ENCODE measurements at regions not wholly inside any gene's neighbourhood (a gene's known extent, or its start where the extent isn't known, plus 50 kb on each side); places are given as distances from the start of the nearest gene placed in this dataset.

- TF ChIP-seq CTCF (IDR thresholded peaks at IDR 0.05 in 8 of 11, conservative IDR thresholded peaks at IDR 0.05 in 3 of 11): no peak
- TF ChIP-seq POLR2A (IDR thresholded peaks at IDR 0.05): no peak
- TF ChIP-seq POLR2AphosphoS5 (IDR thresholded peaks at IDR 0.05): no peak
Observed at GRCh38 chr7:156566812-156567549, 73.6 kb upstream of the RNF32 start.
